Right lobe of liver (tissue), 6 donors: ENCODE measurements at regions not wholly inside any gene's neighbourhood (a gene's known extent, or its start where the extent isn't known, plus 50 kb on each side); places are given as distances from the start of the nearest gene placed in this dataset.

Source experiments
- ATAC-seq, 4 donors: fragments of 200-7000 bp; cut with Tn5 transposase; one replicate each; pipeline ENCODE4 v1.9.1; 2020; ENCODE audit warnings: mild to moderate bottlenecking in 4 of 4, moderate library complexity in 4 of 4
- DNase-seq, 3 donors: peaks; one replicate each; pipeline ENCODE4 v3.0.0-alpha.2; 2020
- H3K27ac ChIP-seq, 3 donors: fragments of 200-600 bp; one replicate each; pipeline ENCODE4 v1.8.0; 2022
- H3K27me3 ChIP-seq, 2 donors: fragments of 200-600 bp; one replicate each; pipeline ENCODE4 v1.8.0; 2022
- H3K36me3 ChIP-seq, 4 donors: fragments of 200-600 bp; sonication (generic) in 1 of 4; one replicate each; pipeline versions ENCODE4 v1.5.1 to v1.8.0; 2017 to 2022; ENCODE audit warnings: control low read depth in 1 of 4
- H3K4me1 ChIP-seq, 4 donors: fragments of 200-600 bp; sonication (generic) in 1 of 4; one replicate each; pipeline versions ENCODE4 v1.5.1 to v1.8.0; 2017 to 2022; ENCODE audit warnings: control low read depth in 1 of 4
- H3K4me3 ChIP-seq, 3 donors: fragments of 200-600 bp; one replicate each; pipeline ENCODE4 v1.8.0; 2022
- H3K9me3 ChIP-seq, 4 donors: fragments of 200-600 bp; sonication (generic) in 1 of 4; one replicate each; pipeline versions ENCODE4 v1.5.1 to v1.8.0; 2017 to 2022; ENCODE audit warnings: control low read depth in 1 of 4
- POLR2A ChIP-seq: fragments of 450-650 bp; IDR thresholded peaks from one replicate; pipeline ENCODE4 v1.6.1; 2017; ENCODE audit warnings: antibody characterized with exemption, mild to moderate bottlenecking
- WGBS: methylation state at CpG from one replicate; pipeline ENCODE4 v1.1.6; 2018; ENCODE audit warnings: low coverage, low lambda C conversion rate; ENCODE audit not compliant: insufficient coverage; ENCODE audit errors: missing lambda C conversion rate; 5-methylcytosine and 5-hydroxymethylcytosine counted together
- intact Hi-C, 2 donors: fragments of 100-400 bp; cut with DNase I; formaldehyde crosslinking; loops; one replicate each; pipeline versions ENCODE4 v1.11.2 to v1.14.1; 2022
- TF ChIP-seq, protein P1 (sequence below), 4 donors: fragments of 200-600 bp in 3 of 4; fragments of 450-650 bp in 1 of 4; IDR thresholded peaks; one replicate each; pipeline versions ENCODE4 v1.5.1 to v1.8.0; 2016 to 2022; ENCODE audit warnings: antibody characterized with exemption in 4 of 4, mild to moderate bottlenecking in 2 of 4
- donor health status: DM: no; HTN: yes; CAD: no.
- donor health status: DM: no; HTN: no; CAD: no.
- donor health status: DM: no; HTN: no; CAD: no.
- donor health status: DM: no; HTN: yes; CAD: no.
- donor health status: DM: no; HTN: yes; CAD: no.

- Histone ChIP-seq H3K27me3 (no peaks in the 10 kb centered on the region), H3K4me3 (no peak overlapping the region), H3K9me3 (no peaks in the 10 kb centered on the region), H3K27ac (no peak overlapping the region), H3K4me1 (no peaks in the 10 kb centered on the region), H3K36me3 (no peaks in the 10 kb centered on the region)
- no peak for DNase-seq
- 65% methylated on average over 3 of the region's 4 CpGs for WGBS
- no peak for ATAC-seq
- intact Hi-C loops = no loop called here
- TF ChIP-seq, protein P1, sequence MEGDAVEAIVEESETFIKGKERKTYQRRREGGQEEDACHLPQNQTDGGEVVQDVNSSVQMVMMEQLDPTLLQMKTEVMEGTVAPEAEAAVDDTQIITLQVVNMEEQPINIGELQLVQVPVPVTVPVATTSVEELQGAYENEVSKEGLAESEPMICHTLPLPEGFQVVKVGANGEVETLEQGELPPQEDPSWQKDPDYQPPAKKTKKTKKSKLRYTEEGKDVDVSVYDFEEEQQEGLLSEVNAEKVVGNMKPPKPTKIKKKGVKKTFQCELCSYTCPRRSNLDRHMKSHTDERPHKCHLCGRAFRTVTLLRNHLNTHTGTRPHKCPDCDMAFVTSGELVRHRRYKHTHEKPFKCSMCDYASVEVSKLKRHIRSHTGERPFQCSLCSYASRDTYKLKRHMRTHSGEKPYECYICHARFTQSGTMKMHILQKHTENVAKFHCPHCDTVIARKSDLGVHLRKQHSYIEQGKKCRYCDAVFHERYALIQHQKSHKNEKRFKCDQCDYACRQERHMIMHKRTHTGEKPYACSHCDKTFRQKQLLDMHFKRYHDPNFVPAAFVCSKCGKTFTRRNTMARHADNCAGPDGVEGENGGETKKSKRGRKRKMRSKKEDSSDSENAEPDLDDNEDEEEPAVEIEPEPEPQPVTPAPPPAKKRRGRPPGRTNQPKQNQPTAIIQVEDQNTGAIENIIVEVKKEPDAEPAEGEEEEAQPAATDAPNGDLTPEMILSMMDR (IDR thresholded peaks at IDR 0.05) = no peak
- no peak for TF ChIP-seq POLR2A
These were observed 66.0 kb upstream of the PREP start for GRCh38 chr6:105468850-105469249.

- DNase-seq (no peak), ATAC-seq (no peak)
- TF ChIP-seq, protein P1 (IDR thresholded peaks at IDR 0.05) = no peak
- TF ChIP-seq POLR2A = no peak
- Histone ChIP-seq H3K36me3 (no peaks in the 10 kb centered on the region), H3K27ac (no peak overlapping the region), H3K4me3 (no peak overlapping the region), H3K27me3 (peaks cover 0 to 8% of the 10 kb centered on the region in 2 donors), H3K9me3 (no peaks in the 10 kb centered on the region), H3K4me1 (no peaks in the 10 kb centered on the region)
- intact Hi-C loops = no loop called here
- 84% methylated on average over 4 of the region's 4 CpGs for whole genome bisulfite sequencing
These were observed 58.0 kb upstream of the PREP start for GRCh38 chr6:105460860-105461259.

- H3K36me3 ChIP-seq = no peaks in the 10 kb centered on the region
- TF ChIP-seq, protein P1 (IDR thresholded peaks at IDR 0.05) = no peak
- no peak for TF ChIP-seq POLR2A
- no peaks in the 10 kb centered on the region for H3K9me3 ChIP-seq
- H3K4me3 ChIP-seq = no peak overlapping the region
- intact Hi-C loops = no loop called here
- DNase-seq = no peak
- 33% methylated on average over 1 of the region's 1 CpG for WGBS
- H3K27me3 ChIP-seq = peaks cover 0 to 8% of the 10 kb centered on the region in 2 donors
- no peaks in the 10 kb centered on the region for H3K4me1 ChIP-seq
- H3K27ac ChIP-seq = no peak overlapping the region
- ATAC-seq = no peak
These were observed 57.0 kb upstream of the PREP start for GRCh38 chr6:105459864-105460263.

- Histone ChIP-seq H3K27me3 (peaks cover 0 to 8% of the 10 kb centered on the region in 2 donors), H3K4me3 (no peak overlapping the region), H3K27ac (no peak overlapping the region), H3K36me3 (no peaks in the 10 kb centered on the region), H3K9me3 (no peaks in the 10 kb centered on the region), H3K4me1 (no peaks in the 10 kb centered on the region)
- DNase-seq = no peak
- 63% methylated on average over 9 of the region's 9 CpGs for WGBS
- intact Hi-C loops = no loop called here
- no peak for ATAC-seq
- TF ChIP-seq POLR2A = no peak
- TF ChIP-seq, protein P1 (IDR thresholded peaks at IDR 0.05) = no peak
These were observed 56.2 kb upstream of the PREP start for GRCh38 chr6:105459049-105459448.

DNA sequence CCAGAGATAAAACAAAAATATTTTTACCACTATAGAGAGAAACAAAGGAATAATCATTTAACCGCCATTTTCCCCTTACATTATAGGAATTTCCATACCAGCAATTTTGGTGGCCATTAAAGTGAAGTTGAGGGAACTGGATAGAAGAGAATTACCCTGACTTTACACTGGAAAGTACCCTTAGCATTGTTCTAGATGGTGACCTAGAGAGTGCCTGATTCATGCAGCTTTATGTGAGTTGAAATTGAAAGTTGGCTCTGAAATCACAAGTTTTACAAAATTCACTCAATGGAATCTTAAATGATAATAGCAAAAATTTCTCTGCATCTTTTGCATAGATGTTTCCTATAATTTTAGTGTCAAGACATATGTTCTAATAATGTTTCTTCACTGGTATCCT lies 55.7 kb upstream of the PREP start:
- WGBS = 61% methylated on average over 1 of the region's 1 CpG
- H3K9me3 ChIP-seq = no peaks in the 10 kb centered on the region
- H3K4me1 ChIP-seq = no peaks in the 10 kb centered on the region
- no peak for TF ChIP-seq POLR2A
- TF ChIP-seq, protein P1 (IDR thresholded peaks at IDR 0.05) = no peak
- no peak overlapping the region for H3K4me3 ChIP-seq
- ATAC-seq = no peak
- H3K27ac ChIP-seq = no peak overlapping the region
- H3K27me3 ChIP-seq = peaks cover 0 to 8% of the 10 kb centered on the region in 2 donors
- intact Hi-C loops = no loop called here
- no peak for DNase-seq
- H3K36me3 ChIP-seq = no peaks in the 10 kb centered on the region
